HG02623 (cell line): ENCODE measurements at regions not wholly inside any gene's neighbourhood (a gene's known extent, or its start where the extent isn't known, plus 50 kb on each side); places are given as distances from the start of the nearest gene placed in this dataset.

ENCODE experiments used
- ATAC-seq: cut with Tn5 transposase; IDR thresholded peaks from one replicate; pipeline ENCODE4 v1.9.1; 2021; ENCODE audit warnings: moderate library complexity; ENCODE audit not compliant: unreplicated experiment

- ATAC-seq, result no peak
Observed at GRCh38 chr14:36465178-36465577, 54.9 kb downstream of the NKX2-1 start.

GRCh38 chr14:36462890-36463289 lies 57.1 kb downstream of the NKX2-1 start:
- ATAC-seq, result no peak

DNA sequence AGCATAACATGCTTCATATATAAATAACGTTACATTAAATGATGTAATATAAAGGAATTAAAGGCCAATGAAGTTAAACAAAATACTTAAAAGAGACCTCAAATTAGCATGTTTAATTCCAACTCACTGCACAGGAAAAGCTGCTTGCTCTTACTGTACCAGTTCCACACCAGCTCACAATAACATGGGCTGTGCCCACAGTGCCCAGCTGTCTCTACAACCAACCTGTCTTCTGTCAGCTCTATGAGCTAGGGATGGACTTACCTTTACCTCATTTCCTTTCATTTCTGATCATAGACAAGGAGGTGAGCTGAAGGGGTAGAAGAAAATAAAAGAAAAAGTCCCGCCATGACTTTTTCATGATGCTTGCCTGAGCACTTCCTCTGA lies 64.8 kb downstream of the NKX2-1 start:
- no peak for ATAC-seq

GRCh38 chr14:36454599-36455240 lies 65.3 kb downstream of the NKX2-1 start:
- no peak for ATAC-seq

GRCh38 chr14:36452860-36453259 lies 67.2 kb downstream of the NKX2-1 start:
- ATAC-seq, result no peak

GRCh38 chr14:36451310-36452065 lies 68.5 kb downstream of the NKX2-1 start:
- ATAC-seq, result no peak

GRCh38 chr14:36450550-36450949 lies 69.5 kb downstream of the NKX2-1 start:
- no peak for ATAC-seq

DNA sequence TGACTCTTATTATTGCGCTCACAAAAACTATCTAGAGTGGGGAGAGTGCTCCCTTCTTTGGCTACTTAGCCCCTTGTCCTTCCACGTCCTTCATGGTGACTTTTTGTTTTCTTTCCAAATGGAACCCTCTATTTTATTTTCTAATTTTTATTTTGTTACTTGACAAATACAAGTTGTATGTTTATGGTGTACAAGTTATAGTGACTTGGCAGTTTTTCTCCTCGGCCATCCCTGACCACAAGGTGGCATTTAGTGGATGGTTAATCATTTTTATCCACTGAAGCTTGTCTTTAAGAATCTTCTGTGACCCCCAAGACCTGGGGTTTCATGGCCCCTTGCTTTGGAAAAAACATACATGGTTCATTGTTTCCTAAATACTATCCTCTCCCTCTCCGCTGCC lies 70.1 kb downstream of the NKX2-1 start:
- ATAC-seq, result no peak

DNA sequence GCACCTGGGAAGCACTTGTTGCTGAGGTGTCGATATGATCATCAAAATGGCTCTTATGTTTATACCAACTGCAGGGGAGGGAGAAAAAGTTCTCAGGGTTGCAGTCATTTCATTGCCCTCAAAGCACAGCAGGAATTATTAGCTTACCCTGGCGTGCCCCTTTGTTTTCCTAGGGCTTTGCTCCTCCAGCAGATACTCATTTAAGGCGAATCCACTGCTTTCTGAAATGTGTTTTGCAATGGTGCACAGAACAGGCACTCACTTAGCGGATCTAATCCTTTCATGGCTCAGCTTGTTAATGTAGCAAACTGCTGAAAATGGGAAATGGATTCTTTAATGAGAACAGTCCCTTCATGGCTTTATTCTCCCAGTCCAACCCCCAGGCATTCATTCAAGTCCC lies 76.7 kb downstream of the NKX2-1 start:
- no peak for ATAC-seq

DNA sequence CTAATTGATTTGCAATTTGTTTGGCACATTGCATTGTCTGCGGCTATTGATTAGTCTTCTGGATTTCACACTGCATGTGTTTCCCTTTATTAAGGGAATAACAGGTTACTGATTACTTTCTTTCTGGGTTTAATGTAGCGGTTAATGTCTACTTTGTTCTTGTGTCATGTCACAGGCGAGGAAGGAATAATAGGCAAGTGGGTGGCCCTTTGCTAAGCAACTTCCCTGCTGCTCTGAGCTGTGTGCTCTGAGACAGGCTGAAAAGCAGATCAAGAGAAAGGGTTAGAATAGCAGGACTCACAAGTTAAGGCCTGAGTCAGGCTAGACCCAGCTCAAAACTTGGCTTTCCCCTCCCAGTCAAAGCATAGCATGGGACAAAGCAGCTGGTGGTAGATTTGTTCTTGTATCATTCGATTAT lies 77.2 kb downstream of the NKX2-1 start:
- no peak for ATAC-seq

DNA sequence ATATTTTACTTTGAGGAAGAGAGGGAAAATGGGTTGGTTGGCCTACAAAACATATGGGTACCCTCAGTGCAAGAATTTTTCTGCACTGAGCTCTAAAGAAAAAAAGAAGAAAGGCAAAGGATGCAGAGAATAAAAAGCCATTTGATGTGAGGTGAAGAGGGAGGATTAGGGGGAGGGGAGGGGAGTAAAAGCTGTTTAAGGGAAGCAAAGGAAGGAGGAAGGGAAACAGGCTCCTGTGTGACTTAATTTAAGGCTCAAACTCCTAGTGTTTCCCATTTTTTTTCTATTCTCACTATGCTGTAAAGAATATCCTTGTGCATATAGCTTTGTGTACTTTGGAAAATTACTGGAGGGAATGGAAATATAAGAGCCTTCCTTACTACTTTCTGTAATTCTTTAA lies 78.7 kb downstream of the NKX2-1 start:
- ATAC-seq, result no peak

- ATAC-seq, result no peak
Observed at GRCh38 chr14:36439766-36440165, 80.3 kb downstream of the NKX2-1 start.

DNA sequence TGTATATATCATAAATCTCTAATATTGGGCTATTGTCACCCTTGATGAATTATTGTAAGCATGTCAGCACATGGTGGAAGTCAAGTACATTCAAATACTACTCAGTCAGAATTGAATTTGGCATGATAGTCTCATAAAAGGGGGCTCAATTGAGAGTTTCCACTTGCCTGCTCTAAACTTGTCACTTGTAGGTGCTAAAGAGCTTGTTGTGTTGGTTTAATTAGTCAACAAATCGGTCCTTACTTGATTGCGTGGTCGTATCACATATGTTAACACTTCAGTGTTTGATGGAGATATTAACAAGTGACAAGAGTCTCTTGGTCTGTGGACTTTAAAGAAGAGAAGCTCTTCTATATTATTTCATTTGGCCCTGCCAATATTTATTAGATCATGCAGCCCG lies 81.1 kb downstream of the NKX2-1 start:
- ATAC-seq, result no peak

DNA sequence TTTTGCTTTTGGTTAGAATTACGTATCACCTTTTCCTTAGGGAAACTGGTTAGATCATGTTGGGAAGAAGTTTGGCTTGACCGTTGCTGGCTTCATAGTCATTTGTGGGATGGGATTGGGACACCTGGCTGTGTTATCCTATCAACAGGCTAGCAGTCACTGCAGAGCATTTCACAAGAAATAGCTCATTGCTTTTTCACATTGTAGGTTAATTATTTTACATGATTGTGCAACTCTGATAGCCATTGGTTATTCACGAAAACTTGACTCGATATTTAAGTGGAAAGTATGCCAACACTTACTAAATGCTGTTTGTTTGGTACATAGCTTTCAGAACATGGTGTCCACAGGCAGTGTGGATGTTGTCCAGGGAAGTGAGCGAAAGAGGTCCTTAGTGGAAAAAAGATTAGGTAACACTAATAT lies 89.4 kb downstream of the NKX2-1 start:
- no peak for ATAC-seq

DNA sequence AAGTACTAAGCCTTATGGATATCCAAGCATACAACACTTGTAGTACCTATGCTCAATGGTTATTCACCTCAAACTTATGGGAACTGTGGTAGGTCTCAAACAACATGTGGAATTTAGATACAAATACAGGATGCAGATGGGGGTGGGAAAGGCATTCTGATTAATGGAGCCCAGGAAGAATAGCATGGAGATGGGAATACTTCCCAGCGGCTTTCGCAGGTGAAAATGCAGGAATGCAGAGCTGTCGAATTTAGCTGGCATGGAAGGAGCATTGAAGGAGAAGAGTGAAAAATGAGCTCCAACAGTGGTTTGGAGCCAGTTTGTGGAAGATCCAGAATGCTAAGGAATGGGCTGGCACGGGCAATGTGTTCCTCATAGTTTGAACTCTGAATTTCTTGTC lies 89.9 kb downstream of the NKX2-1 start:
- no peak for ATAC-seq

DNA sequence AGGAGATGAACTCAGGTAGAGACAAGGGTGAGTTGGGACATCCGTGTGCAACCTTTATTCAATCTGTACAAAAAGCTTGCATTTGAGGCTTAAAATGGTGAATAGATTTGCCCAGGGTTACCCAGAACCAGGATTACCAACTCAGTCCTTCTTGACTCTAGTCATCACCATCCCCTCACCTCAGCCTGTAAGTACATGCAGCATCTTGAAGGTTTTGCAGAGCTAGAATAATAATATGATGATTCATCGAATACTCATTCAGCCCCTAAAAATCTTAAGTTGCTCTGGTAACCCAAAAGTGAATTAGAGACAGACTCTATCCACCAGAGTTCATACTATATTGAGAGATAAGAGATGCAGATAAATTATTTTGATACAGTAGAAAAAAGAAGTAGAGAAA lies 90.3 kb downstream of the NKX2-1 start:
- ATAC-seq, result no peak

DNA sequence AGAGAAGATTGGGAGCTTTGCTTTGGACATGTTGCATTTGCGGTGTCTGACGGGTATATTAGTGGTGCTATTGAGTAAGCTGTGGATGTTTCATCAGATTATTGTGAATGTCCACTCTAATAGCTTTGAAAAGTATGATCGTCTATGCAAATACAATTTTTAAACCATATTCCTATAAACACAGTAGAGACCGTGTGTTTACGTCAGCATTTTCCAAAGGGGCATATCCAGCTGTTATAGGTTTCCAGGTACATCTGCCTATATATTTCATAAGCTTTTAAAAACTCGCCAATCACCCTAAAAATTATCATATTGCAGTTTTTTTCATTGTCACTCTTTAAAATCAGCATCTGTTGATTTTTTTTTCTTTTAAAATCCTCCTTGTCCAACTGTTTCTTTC lies 91.7 kb downstream of the NKX2-1 start:
- ATAC-seq, result no peak

GRCh38 chr14:36426836-36427235 lies 93.2 kb downstream of the NKX2-1 start:
- ATAC-seq, result no peak

- ATAC-seq, result no peak
Observed at GRCh38 chr14:36426113-36426512, 93.9 kb downstream of the NKX2-1 start.

DNA sequence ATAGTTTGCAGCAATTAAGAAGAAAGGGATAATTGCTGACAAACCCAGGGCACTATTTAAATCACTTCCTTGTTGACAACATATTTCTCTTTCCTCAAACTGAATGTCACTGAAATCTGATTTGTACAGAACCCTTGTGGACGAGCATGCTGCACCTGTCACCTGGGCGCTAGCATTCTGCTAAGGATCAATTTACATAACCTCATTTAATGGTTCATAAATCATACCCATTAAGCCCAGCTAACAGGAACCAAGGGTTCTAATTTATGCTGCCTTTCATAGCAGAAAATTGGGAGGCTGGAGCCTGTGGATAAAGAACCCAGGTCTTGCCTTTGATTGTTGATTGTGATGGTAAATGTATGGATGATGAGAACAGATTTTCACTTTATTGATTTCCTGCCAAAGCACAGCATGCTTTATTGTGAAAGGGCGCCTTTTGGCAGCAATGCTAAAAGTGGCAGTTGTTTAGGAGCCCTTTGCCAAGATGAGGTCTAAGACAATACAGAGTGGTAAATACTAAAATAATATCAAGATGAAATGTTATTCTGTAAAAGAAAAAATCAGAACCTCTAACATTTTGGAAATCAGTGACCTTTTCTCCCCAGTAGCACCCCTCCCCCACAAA lies 95.4 kb downstream of the NKX2-1 start:
- ATAC-seq, result no peak

GRCh38 chr14:36423430-36423829 lies 96.6 kb downstream of the NKX2-1 start:
- ATAC-seq, result no peak

GRCh38 chr14:36420149-36420687 lies 99.8 kb upstream of the MBIP start:
- no peak for ATAC-seq
